Skeletal muscle satellite cell (primary cell): ENCODE measurements at regions not wholly inside any gene's neighbourhood (a gene's known extent, or its start where the extent isn't known, plus 50 kb on each side); places are given as distances from the start of the nearest gene placed in this dataset.

ENCODE experiments used
- H3K27me3 ChIP-seq: 2 replicates; pipeline ENCODE4 v1.7.0; 2013; ENCODE audit warnings: low read length; ENCODE audit not compliant: control insufficient read depth, insufficient read depth
- H3K36me3 ChIP-seq: 2 replicates; pipeline ENCODE4 v1.7.0; 2013; ENCODE audit warnings: mild to moderate bottlenecking, control low read depth, low read length; ENCODE audit not compliant: insufficient read depth
- H3K4me1 ChIP-seq: 2 replicates; pipeline ENCODE4 v1.7.0; 2013; ENCODE audit warnings: low read length; ENCODE audit not compliant: control insufficient read depth, insufficient read depth
- H3K4me2 ChIP-seq: 2 replicates; pipeline ENCODE4 v1.7.0; 2013; ENCODE audit warnings: mild to moderate bottlenecking, low read length
- H3K4me3 ChIP-seq: 2 replicates; pipeline ENCODE4 v1.7.0; 2013; ENCODE audit warnings: low read length
- H3K9ac ChIP-seq: 2 replicates; pipeline ENCODE4 v1.7.0; 2013; ENCODE audit warnings: mild to moderate bottlenecking, low read depth, low read length, moderate library complexity
- H3K9me3 ChIP-seq: replicated peaks from 2 replicates; pipeline ENCODE4 v1.7.0; 2013; ENCODE audit warnings: mild to moderate bottlenecking, control low read depth, low read length

DNA sequence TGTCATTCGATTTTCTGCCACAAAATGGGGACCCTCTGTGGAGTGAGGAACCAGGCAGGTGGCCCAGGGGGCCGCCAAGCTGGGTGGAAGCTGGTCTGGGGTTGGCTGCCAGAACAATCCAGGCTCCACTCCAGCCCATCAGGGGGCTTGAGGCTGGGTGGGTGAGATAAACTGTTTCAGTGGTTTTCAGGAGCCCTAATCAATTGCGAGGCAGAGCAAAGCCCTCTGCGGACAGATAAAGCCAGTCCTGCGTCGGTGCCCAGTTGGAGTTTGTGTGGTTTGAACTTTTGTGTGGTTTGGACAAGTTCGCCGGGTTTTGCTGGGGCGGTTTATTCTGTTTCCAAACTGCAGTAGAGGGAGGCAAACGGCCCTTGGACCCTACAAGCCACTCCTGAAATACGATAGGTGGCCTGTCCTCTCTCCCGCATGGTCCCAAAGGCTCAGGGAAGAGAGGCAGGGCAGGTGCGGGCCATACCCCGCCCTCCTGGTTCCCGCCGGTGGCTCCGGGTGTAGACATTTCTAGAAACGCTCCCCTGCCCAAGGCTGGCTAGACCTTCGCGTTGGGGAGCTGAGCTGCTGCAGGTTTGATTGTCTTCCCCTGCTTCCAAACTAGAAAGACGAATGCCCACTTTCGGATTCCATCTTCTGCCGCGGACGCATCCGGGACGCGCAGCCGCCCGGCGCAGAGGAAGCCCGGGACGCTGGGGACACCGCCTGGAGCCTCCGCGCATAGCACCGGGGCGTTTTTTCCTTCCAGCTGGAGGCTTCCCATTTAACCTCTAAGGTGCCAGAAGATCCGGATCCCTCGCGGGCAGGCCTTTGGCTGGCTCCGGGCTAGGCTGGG is 169.0 kb upstream of the BCOR start:
- Histone ChIP-seq H3K9ac (peak overlapping the region; percentile 67), H3K4me2 (peak overlapping the region; percentile 88), H3K4me1 (peaks cover 23% of the 10 kb centered on the region), H3K27me3 (no peaks in the 10 kb centered on the region), H3K4me3 (peak overlapping the region; percentile 77), H3K9me3 (no peaks in the 10 kb centered on the region), H3K36me3 (no peaks in the 10 kb centered on the region)

- Histone ChIP-seq H3K9me3 (no peaks in the 10 kb centered on the region), H3K27me3 (no peaks in the 10 kb centered on the region), H3K36me3 (no peaks in the 10 kb centered on the region), H3K4me3 (no peak overlapping the region), H3K4me1 (peaks cover 23% of the 10 kb centered on the region), H3K4me2 (no peak overlapping the region), H3K9ac (no peak overlapping the region)
Measured at GRCh38 chrX:40265936-40266335, 168.2 kb upstream of the BCOR start.

- H3K4me3 ChIP-seq, result no peak overlapping the region
- no peak overlapping the region for H3K9ac ChIP-seq
- H3K27me3 ChIP-seq, result no peaks in the 10 kb centered on the region
- no peaks in the 10 kb centered on the region for H3K36me3 ChIP-seq
- peaks cover 23% of the 10 kb centered on the region for H3K4me1 ChIP-seq
- no peaks in the 10 kb centered on the region for H3K9me3 ChIP-seq
- peak overlapping the region; percentile 1 for H3K4me2 ChIP-seq
Measured at GRCh38 chrX:40263014-40263560, 165.3 kb upstream of the BCOR start.

GRCh38 chrX:40262157-40263013 is 164.6 kb upstream of the BCOR start:
- no peaks in the 10 kb centered on the region for H3K36me3 ChIP-seq
- no peaks in the 10 kb centered on the region for H3K9me3 ChIP-seq
- no peaks in the 10 kb centered on the region for H3K27me3 ChIP-seq
- peak overlapping the region; percentile 52 for H3K9ac ChIP-seq
- H3K4me2 ChIP-seq, result peak overlapping the region; percentile 1
- peaks cover 17% of the 10 kb centered on the region for H3K4me1 ChIP-seq
- H3K4me3 ChIP-seq, result no peak overlapping the region

- Histone ChIP-seq H3K4me1 (peaks cover 15% of the 10 kb centered on the region), H3K9me3 (no peaks in the 10 kb centered on the region), H3K4me3 (no peak overlapping the region), H3K4me2 (no peak overlapping the region), H3K36me3 (no peaks in the 10 kb centered on the region), H3K9ac (no peak overlapping the region), H3K27me3 (no peaks in the 10 kb centered on the region)
Measured at GRCh38 chrX:40261833-40262156, 164.0 kb upstream of the BCOR start.

- Histone ChIP-seq H3K4me1 (peaks cover 15% of the 10 kb centered on the region), H3K9me3 (no peaks in the 10 kb centered on the region), H3K4me2 (no peak overlapping the region), H3K4me3 (no peak overlapping the region), H3K27me3 (no peaks in the 10 kb centered on the region), H3K9ac (no peak overlapping the region), H3K36me3 (no peaks in the 10 kb centered on the region)
Measured at GRCh38 chrX:40260146-40260747, 162.5 kb upstream of the BCOR start.

DNA sequence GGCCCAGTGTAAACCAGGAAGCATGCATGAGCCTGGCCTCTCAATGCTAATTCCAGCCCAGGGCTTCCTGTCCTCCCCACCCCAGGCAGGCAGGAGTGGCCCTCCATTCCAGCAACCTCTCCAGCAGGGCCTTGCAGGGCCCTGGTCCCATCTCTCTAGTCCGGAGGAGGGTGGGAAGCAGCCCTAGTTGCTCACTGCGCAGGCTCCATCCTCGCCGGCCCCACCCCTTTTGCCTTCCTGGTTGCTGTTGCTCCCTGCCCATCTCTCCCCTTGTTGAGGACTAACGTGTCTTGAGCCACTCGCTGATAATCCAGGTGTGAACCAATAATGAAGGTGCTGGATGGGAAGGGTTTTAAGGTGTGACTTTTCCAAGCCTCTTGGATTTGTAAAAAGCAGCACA is 161.2 kb upstream of the BCOR start:
- Histone ChIP-seq H3K4me2 (no peak overlapping the region), H3K4me1 (peaks cover 15% of the 10 kb centered on the region), H3K36me3 (no peaks in the 10 kb centered on the region), H3K27me3 (no peaks in the 10 kb centered on the region), H3K4me3 (no peak overlapping the region), H3K9me3 (no peaks in the 10 kb centered on the region), H3K9ac (no peak overlapping the region)

GRCh38 chrX:40253771-40254170 is 156.0 kb upstream of the BCOR start:
- Histone ChIP-seq H3K9me3 (no peaks in the 10 kb centered on the region), H3K36me3 (no peaks in the 10 kb centered on the region), H3K9ac (no peak overlapping the region), H3K4me1 (no peaks in the 10 kb centered on the region), H3K27me3 (no peaks in the 10 kb centered on the region), H3K4me2 (no peak overlapping the region), H3K4me3 (no peak overlapping the region)

DNA sequence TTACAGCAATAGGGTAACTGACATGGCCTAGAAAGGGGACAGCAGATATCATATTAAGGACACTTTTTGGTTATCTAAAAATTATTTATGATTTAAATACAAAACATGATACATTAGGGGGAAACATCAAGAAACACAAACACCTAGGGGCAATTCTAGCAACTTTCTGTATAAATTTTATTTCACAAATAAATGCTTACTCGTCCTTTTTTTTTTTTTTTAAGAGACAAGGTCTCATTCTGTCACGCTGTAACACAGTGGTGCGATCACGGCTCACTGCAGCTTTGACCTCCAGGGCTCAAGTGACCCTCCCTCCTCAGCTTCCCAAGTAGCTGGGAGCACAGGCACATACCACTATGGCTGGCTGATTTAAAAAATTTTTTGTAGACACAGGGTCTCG is 151.8 kb upstream of the BCOR start:
- Histone ChIP-seq H3K9me3 (no peaks in the 10 kb centered on the region), H3K4me1 (no peaks in the 10 kb centered on the region), H3K4me3 (no peak overlapping the region), H3K27me3 (peaks cover 7% of the 10 kb centered on the region), H3K36me3 (no peaks in the 10 kb centered on the region), H3K4me2 (no peak overlapping the region), H3K9ac (no peak overlapping the region)

DNA sequence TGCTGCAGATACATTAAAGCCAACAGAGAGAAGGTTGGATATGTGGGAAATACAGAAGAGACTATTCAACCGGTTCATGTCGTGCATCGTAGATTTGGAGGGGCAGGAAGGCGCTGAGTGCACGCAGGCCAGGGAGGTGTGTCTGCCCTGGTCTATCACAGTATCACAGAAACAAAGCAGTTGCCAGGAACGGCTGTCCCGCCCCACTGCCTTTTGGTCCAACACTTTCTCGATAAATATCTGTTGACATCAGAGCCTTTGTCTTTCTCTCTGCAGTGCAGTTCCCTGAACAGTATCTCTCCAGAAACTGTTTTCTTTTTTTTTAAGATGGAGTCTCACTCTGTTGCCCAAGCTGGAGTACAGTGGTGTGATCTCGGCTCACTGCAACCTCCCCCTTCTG is 151.1 kb upstream of the BCOR start:
- peaks cover 11% of the 10 kb centered on the region for H3K27me3 ChIP-seq
- no peaks in the 10 kb centered on the region for H3K4me1 ChIP-seq
- no peaks in the 10 kb centered on the region for H3K36me3 ChIP-seq
- no peak overlapping the region for H3K9ac ChIP-seq
- H3K4me2 ChIP-seq, result no peak overlapping the region
- no peaks in the 10 kb centered on the region for H3K9me3 ChIP-seq
- H3K4me3 ChIP-seq, result no peak overlapping the region

GRCh38 chrX:40247848-40248622 is 150.3 kb upstream of the BCOR start:
- Histone ChIP-seq H3K27me3 (peaks cover 14% of the 10 kb centered on the region), H3K36me3 (no peaks in the 10 kb centered on the region), H3K9ac (no peak overlapping the region), H3K4me2 (no peak overlapping the region), H3K9me3 (no peaks in the 10 kb centered on the region), H3K4me3 (no peak overlapping the region), H3K4me1 (no peaks in the 10 kb centered on the region)
